ENCODE measurements at regions not wholly inside any gene's neighbourhood (a gene's known extent, or its start where the extent isn't known, plus 50 kb on each side); places are given as distances from the start of the nearest gene placed in this dataset.

- Histone ChIP-seq H3K9me3 (no peaks in the 10 kb centered on the region), H3K27me3 (no peaks in the 10 kb centered on the region), H3K4me1 (no peaks in the 10 kb centered on the region), H3K4me3 (no peak overlapping the region), H3K36me3 (no peaks in the 10 kb centered on the region), H3K27ac (no peak overlapping the region)
- TF ChIP-seq CTCF (IDR thresholded peaks at IDR 0.05 in 4 of 5, conservative IDR thresholded peaks at IDR 0.05 in 1 of 5) = no peak
- no peak for TF ChIP-seq POLR2A (IDR thresholded peaks at IDR 0.05)
- in situ Hi-C loops (cut with MboI; ENCODE audit: low sequenced_read_pairs in 4 of 4) = no loop called here
- intact Hi-C loops (cut with DNase I; ENCODE audit: low total_unique reads) = no loop called here
- DNase-seq (no peak), ATAC-seq (no peak)
Measured at GRCh38 chr21:20253261-20253660, 744.9 kb upstream of the NCAM2 start.

- no peaks in the 10 kb centered on the region for H3K27me3 ChIP-seq
- intact Hi-C loops (cut with DNase I; ENCODE audit: low total_unique reads) = no loop called here
- in situ Hi-C loops (cut with MboI; ENCODE audit: low sequenced_read_pairs in 4 of 4) = no loop called here
- H3K27ac ChIP-seq = no peak overlapping the region
- no peak for ATAC-seq
- no peak for TF ChIP-seq POLR2A (IDR thresholded peaks at IDR 0.05)
- TF ChIP-seq CTCF (IDR thresholded peaks at IDR 0.05 in 4 of 5, conservative IDR thresholded peaks at IDR 0.05 in 1 of 5) = no peak
- no peak overlapping the region for H3K4me3 ChIP-seq
- no peaks in the 10 kb centered on the region for H3K9me3 ChIP-seq
- H3K36me3 ChIP-seq = no peaks in the 10 kb centered on the region
- H3K4me1 ChIP-seq = no peaks in the 10 kb centered on the region
- no peak for DNase-seq
Measured at GRCh38 chr21:20254964-20255363, 743.2 kb upstream of the NCAM2 start.

- Histone ChIP-seq H3K4me3 (no peak overlapping the region), H3K9me3 (no peaks in the 10 kb centered on the region), H3K36me3 (no peaks in the 10 kb centered on the region), H3K27me3 (no peaks in the 10 kb centered on the region), H3K27ac (no peak overlapping the region), H3K4me1 (no peaks in the 10 kb centered on the region)
- intact Hi-C loops (cut with DNase I; ENCODE audit: low total_unique reads) (no loop called here), in situ Hi-C loops (cut with MboI; ENCODE audit: low sequenced_read_pairs in 4 of 4) (no loop called here)
- no peak for ATAC-seq
- TF ChIP-seq CTCF (IDR thresholded peaks at IDR 0.05 in 4 of 5, conservative IDR thresholded peaks at IDR 0.05 in 1 of 5) = no peak
- no peak for TF ChIP-seq POLR2A (IDR thresholded peaks at IDR 0.05)
- no peak for DNase-seq
Measured at GRCh38 chr21:20257052-20257740, 741.0 kb upstream of the NCAM2 start.

GRCh38 chr21:20258542-20258941 lies 739.7 kb upstream of the NCAM2 start:
- no peak overlapping the region for H3K27ac ChIP-seq
- intact Hi-C loops (cut with DNase I; ENCODE audit: low total_unique reads) (no loop called here), in situ Hi-C loops (cut with MboI; ENCODE audit: low sequenced_read_pairs in 4 of 4) (no loop called here)
- no peaks in the 10 kb centered on the region for H3K9me3 ChIP-seq
- ATAC-seq (no peak), DNase-seq (no peak)
- no peaks in the 10 kb centered on the region for H3K4me1 ChIP-seq
- no peak overlapping the region for H3K4me3 ChIP-seq
- H3K27me3 ChIP-seq = no peaks in the 10 kb centered on the region
- no peak for TF ChIP-seq POLR2A (IDR thresholded peaks at IDR 0.05)
- no peak for TF ChIP-seq CTCF (IDR thresholded peaks at IDR 0.05 in 4 of 5, conservative IDR thresholded peaks at IDR 0.05 in 1 of 5)
- H3K36me3 ChIP-seq = no peaks in the 10 kb centered on the region

All from gastrocnemius medialis (tissue), 4 donors.